Ascending aorta (tissue), 2 donors: ENCODE measurements at regions not wholly inside any gene's neighbourhood (a gene's known extent, or its start where the extent isn't known, plus 50 kb on each side); places are given as distances from the start of the nearest gene placed in this dataset.

Source experiments
- DNase-seq, 2 donors: peaks; one replicate each; pipeline ENCODE4 v3.0.0-alpha.2; 2019; ENCODE audit warnings: low spot score in 2 of 2
- H3K27ac ChIP-seq, 2 donors: fragments of 200-600 bp; sonication (generic); one replicate each; pipeline ENCODE4 v1.5.1; 2016 to 2017; ENCODE audit warnings: mild to moderate bottlenecking in 1 of 2
- H3K27me3 ChIP-seq: fragments of 200-600 bp; sonication (generic); one replicate; pipeline ENCODE4 v1.5.1; 2017
- H3K36me3 ChIP-seq, 2 donors: fragments of 200-600 bp; sonication (generic); one replicate each; pipeline ENCODE4 v1.5.1; 2016
- H3K4me1 ChIP-seq, 2 donors: fragments of 200-600 bp; sonication (generic); one replicate each; pipeline ENCODE4 v1.5.1; 2016 to 2017; ENCODE audit warnings: mild to moderate bottlenecking in 1 of 2
- H3K4me3 ChIP-seq, 2 donors: fragments of 200-600 bp; sonication (generic); one replicate each; pipeline ENCODE4 v1.5.1; 2016 to 2017; ENCODE audit warnings: mild to moderate bottlenecking in 1 of 2
- H3K9me3 ChIP-seq, 2 donors: fragments of 200-600 bp; sonication (generic); one replicate each; pipeline ENCODE4 v1.5.1; 2016
- intact Hi-C: fragments of 100-400 bp; cut with DNase I; formaldehyde crosslinking; loops from one replicate; pipeline ENCODE4 v1.15.1; 2023
- TF ChIP-seq, protein P1 (sequence below), 3 experiments: fragments of 200-600 bp in 2 of 3; fragments of 450-650 bp in 1 of 3; sonication (generic) in 2 of 3; IDR thresholded peaks; one replicate each; pipeline ENCODE4 v1.5.1; 2016 to 2019; ENCODE audit warnings: antibody characterized with exemption in 3 of 3, mild to moderate bottlenecking in 1 of 3, moderate library complexity in 1 of 3

DNA sequence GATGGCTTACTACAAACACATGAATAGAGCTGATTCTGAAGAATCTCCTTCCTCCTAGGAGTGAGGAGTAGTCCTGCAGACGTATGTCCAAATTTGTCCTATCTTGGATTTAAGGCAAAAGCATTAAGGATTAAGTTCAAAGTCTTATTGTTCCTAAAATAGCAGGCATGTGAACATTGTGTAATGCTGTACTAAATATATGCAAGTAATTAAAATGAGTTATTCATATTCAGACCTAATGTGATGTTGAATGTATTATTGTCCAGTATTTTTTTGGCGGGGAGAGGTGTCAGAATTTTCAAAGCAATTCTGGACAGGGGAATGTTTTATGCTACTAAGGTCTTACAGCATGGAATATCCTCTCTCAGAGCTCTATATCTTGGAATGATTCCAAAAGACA lies 60.7 kb upstream of the STK38L start:
- H3K27me3 ChIP-seq = no peaks in the 10 kb centered on the region
- intact Hi-C loops = loop anchor here (10.0 kb wide), 1 partner anchor 441 kb away; no protein-coding TSS in a partner anchor
- no peak overlapping the region for H3K4me3 ChIP-seq
- H3K9me3 ChIP-seq = no peaks in the 10 kb centered on the region
- H3K36me3 ChIP-seq = no peaks in the 10 kb centered on the region
- TF ChIP-seq, protein P1, sequence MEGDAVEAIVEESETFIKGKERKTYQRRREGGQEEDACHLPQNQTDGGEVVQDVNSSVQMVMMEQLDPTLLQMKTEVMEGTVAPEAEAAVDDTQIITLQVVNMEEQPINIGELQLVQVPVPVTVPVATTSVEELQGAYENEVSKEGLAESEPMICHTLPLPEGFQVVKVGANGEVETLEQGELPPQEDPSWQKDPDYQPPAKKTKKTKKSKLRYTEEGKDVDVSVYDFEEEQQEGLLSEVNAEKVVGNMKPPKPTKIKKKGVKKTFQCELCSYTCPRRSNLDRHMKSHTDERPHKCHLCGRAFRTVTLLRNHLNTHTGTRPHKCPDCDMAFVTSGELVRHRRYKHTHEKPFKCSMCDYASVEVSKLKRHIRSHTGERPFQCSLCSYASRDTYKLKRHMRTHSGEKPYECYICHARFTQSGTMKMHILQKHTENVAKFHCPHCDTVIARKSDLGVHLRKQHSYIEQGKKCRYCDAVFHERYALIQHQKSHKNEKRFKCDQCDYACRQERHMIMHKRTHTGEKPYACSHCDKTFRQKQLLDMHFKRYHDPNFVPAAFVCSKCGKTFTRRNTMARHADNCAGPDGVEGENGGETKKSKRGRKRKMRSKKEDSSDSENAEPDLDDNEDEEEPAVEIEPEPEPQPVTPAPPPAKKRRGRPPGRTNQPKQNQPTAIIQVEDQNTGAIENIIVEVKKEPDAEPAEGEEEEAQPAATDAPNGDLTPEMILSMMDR (IDR thresholded peaks at IDR 0.05) = no peak
- peak overlapping the region; percentile 92 to 95 for H3K27ac ChIP-seq
- no peak for DNase-seq
- peaks cover 23 to 50% of the 10 kb centered on the region in 2 donors for H3K4me1 ChIP-seq

DNA sequence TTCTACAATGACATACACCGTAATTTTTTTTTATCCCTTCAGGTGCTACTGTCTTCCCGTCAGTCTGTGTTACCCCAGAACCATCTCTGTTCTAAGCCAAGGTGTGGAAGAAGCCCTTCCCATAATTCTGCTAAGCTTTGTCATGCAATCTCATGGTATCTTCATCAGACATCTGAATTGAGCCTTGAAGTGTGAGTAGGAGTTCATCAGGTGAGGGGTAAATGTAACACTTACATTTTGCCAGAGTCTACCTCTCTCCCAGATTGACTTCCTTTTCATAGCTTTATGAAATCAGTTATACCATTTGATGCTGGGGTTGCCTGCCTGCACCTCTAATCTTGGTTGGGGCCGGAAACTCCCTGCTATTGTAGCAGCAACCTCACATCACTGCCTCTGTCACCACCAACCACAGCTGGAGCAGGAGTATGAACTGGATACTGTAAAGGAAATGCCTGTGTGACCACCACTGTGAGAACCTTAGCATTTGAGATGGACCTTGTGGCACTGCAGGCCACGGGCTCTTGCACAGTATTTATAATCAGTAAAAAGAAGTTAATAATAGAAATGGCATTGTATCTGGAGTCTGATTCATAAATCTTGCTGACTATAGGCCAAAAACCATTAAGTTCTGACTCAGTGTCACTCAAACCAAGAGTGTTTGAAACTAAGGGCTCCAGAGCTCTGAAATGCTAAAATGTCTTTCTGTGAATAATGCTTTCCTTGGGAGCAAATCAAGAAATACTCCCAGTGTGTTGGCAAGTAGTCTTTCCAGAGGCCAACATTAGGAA lies 58.7 kb upstream of the STK38L start:
- TF ChIP-seq, protein P1 (IDR thresholded peaks at IDR 0.05) = no peak
- Histone ChIP-seq H3K4me1 (peaks cover 18 to 50% of the 10 kb centered on the region in 2 donors), H3K27me3 (no peaks in the 10 kb centered on the region), H3K4me3 (no peak overlapping the region), H3K9me3 (no peaks in the 10 kb centered on the region), H3K36me3 (no peaks in the 10 kb centered on the region), H3K27ac (peak overlapping the region; percentile 92 to 95)
- DNase-seq = no peak
- intact Hi-C loops = loop anchor here (5.0 to 10.0 kb wide), 2 partner anchors 112 to 439 kb away; no protein-coding TSS in a partner anchor

DNA sequence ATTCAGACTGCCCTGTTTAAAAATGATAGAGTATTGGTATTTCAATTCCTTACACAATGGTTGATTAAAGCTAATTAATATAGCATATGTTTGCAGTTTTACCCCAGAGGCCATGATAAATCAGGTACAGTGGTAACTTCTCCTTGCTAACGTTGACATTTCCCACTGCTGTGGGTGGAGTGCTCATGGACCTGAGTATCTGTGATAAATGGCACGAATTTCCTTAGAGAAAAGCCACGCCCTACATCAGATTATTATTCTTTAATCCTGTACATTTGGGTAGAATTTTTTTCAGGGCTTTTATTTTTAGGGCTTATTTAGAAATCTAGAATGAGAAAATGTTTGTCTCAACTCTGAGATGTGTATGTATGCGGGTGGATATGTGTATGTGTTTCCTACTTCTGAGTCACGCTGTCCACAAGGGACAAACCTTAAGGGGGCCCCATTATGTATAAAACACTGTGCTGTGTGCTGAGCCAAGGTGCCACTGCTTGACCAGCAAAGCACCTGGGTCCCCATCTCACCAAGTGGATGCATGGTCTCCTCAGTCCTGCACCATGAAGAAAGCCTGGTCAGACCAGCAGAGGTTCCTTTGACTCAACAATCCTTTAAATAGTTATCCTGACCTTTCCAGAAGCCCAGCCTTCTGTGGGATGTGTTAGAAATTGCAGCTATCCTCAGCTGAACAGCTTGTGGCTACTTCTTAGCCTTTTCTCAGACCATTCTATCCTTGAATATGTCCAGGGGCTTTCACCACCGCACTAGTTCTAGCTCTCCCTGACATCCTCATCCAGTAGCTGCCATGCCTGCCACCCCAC lies 57.9 kb upstream of the STK38L start:
- no peak overlapping the region for H3K4me3 ChIP-seq
- no peak for DNase-seq
- intact Hi-C loops = loop anchor here (5.0 to 10.0 kb wide), 2 partner anchors 111 to 439 kb away; no protein-coding TSS in a partner anchor
- H3K36me3 ChIP-seq = no peaks in the 10 kb centered on the region
- TF ChIP-seq, protein P1 (IDR thresholded peaks at IDR 0.05) = no peak
- H3K27me3 ChIP-seq = no peaks in the 10 kb centered on the region
- H3K4me1 ChIP-seq = peaks cover 17 to 50% of the 10 kb centered on the region in 2 donors
- H3K27ac ChIP-seq = peak overlapping the region; percentile 92 to 95
- H3K9me3 ChIP-seq = no peaks in the 10 kb centered on the region

DNA sequence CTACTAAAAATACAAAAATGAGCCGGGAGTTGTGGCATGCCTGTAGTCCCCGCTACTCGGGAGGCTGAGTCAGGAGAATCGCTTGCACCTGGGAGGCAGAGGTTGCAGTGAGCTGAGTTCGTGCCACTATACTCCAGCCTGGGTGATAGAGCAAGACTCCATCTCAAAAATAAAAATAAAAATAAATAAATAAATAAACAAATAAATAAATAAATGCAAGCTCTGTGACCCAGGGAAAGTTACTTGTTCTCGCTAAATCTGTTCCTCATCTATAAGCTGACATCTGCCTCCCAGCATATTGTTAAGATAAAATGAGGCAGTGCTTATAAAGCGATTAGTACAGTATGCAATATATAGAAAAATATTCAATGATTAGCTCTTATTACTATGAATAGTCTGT lies 56.4 kb upstream of the STK38L start:
- intact Hi-C loops = loop anchor here (5.0 to 10.0 kb wide), 2 partner anchors 110 to 437 kb away; no protein-coding TSS in a partner anchor
- no peak for DNase-seq
- Histone ChIP-seq H3K27me3 (no peaks in the 10 kb centered on the region), H3K9me3 (no peaks in the 10 kb centered on the region), H3K27ac (peak overlapping the region; percentile 92 to 95), H3K4me1 (peaks cover 18 to 65% of the 10 kb centered on the region in 2 donors), H3K4me3 (no peak overlapping the region), H3K36me3 (no peaks in the 10 kb centered on the region)
- TF ChIP-seq, protein P1 (IDR thresholded peaks at IDR 0.05) = no peak

DNA sequence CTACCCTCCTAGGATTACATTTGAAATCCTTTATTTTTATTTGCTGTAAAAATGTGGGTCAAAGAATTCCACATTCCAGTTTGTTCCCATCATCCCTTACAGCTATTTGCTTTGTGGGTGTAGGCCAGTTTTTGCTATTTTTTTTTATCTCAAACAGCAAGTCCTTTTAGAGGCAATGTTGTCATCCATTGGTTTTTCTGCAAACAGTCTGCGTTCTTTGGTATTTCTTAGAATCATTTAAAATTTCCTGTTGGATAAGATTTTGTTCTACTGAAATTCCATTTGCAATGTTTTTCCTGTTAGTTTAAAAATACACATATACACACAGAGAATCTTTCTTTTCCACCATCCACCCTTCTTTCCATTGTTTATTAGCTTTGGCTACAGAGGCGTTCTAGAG lies 53.3 kb upstream of the STK38L start:
- Histone ChIP-seq H3K4me3 (no peak overlapping the region), H3K4me1 (peaks cover 20 to 78% of the 10 kb centered on the region in 2 donors), H3K9me3 (no peaks in the 10 kb centered on the region), H3K27ac (peak overlapping the region; percentile 92 to 95), H3K36me3 (no peaks in the 10 kb centered on the region), H3K27me3 (no peaks in the 10 kb centered on the region)
- no peak for DNase-seq
- TF ChIP-seq, protein P1 (IDR thresholded peaks at IDR 0.05) = no peak
- intact Hi-C loops = loop anchor here (5.0 kb wide), 2 partner anchors 67 to 168 kb away; partner anchors contain the start of gene MED21
